HG02870 (cell line): ENCODE measurements at regions not wholly inside any gene's neighbourhood (a gene's known extent, or its start where the extent isn't known, plus 50 kb on each side); places are given as distances from the start of the nearest gene placed in this dataset.
"Not testable (repeated sequence)": the region's sequence is repeated elsewhere in the genome, so short reads cannot be mapped to it uniquely, and the experiment has no call there.

ENCODE experiments used
- ATAC-seq: cut with Tn5 transposase; IDR thresholded peaks from one replicate; pipeline ENCODE4 v1.9.1; 2021; ENCODE audit warnings: mild to moderate bottlenecking, moderate library complexity; ENCODE audit not compliant: unreplicated experiment

GRCh38 chr15:34651997-34652725 lies 68.7 kb upstream of the GOLGA8B start:
- ATAC-seq, result no peak

DNA sequence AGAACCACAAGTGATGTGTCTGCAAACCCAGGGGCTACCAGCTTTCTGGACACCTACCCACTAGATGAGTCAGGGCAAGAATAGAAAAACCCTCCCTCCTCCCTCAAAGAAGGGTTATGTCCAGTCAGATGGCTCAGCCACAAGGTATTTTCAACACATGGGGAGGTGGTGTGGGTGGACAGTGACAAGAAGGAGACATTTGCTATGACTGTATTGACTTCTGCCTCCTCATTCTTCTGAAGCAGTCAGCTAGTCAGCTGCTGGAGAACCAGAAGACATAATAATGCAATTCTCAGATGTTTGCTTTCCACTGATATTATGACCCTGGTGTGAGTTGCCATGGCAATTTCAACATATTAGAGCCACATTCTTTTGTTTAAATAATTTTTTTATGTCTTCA lies 66.7 kb upstream of the GOLGA8B start:
- peak; percentile 91 for ATAC-seq

DNA sequence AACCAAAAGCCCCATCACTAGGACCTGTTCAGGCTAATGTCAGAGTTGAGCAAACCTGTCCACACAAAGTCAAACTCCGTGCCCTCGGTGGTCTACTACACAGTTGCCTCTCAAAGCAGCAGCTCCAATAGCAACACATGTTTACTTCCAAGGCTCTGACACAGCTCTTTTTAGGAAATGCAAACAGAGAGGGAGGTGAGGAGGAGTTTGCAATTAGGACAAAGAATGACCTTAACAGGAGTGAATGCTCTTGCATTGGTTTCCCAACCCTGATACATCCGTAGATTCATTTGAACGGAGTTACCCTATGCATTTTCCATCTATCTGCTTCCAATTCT lies 64.8 kb upstream of the GOLGA8B start:
- ATAC-seq, result no peak

- no peak for ATAC-seq
Observed at GRCh38 chr15:34647569-34648293, 64.3 kb upstream of the GOLGA8B start.

GRCh38 chr15:34646918-34647317 lies 63.5 kb upstream of the GOLGA8B start:
- ATAC-seq, result no peak

DNA sequence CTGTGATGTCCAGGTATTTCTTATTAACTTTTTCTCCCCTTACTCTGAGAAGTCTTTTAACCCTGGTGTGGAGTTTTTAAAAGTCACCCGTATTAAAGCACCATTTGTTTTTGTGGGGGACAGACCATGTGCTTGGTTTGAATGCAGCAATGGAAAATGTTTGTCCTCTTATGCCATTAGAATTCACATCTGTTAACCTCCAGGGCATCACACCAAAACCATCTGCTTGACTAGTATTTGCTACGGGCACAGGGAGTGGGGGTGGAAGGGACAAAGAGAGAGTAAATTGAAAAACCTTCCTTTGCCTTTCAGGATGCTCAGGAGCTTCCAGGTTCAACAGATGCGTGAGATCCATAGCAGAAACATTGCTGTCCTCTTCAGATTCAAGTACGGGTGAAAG lies 61.4 kb upstream of the GOLGA8B start:
- no peak for ATAC-seq

DNA sequence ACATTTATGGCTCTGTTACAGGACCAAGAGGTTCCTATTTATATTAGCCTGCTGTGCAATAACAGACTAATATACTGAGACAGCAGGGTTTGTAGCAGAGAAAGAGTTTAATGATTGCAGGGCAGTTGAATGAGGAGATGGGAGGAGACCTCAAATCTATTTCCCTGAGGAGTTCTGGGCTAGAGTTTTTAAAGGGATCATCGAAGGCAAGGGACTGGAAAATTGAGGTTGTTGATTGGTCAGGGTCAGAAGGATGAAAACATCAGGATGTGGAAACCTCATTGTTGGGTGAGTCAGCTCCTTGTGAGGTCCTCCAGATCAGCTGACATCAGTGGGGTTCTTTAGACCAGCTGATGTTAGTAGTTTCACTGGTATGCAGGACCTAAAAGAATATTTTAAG lies 60.6 kb upstream of the GOLGA8B start:
- ATAC-seq, result no peak

- ATAC-seq, result no peak
Observed at GRCh38 chr15:34642247-34642646, 58.8 kb upstream of the GOLGA8B start.

GRCh38 chr15:34640661-34641060 lies 57.2 kb upstream of the GOLGA8B start:
- ATAC-seq, result no peak

DNA sequence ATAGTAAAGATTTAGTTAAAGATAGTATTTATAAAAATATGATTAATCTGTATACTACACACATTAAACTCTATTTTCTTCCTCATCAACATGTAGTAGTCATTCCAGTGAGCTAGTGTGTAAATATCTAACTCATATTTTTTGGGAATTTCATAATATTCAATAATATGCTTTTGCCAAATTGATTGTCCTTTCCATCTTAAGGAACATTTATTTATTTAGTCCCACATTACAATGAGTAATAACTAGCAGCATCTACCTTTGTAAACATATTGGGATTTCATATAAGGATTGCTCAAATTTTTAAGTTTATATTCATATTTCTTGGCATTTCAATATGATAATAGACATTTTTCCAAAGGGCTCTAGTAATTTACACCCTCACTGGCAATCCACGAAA lies 53.9 kb upstream of the GOLGA8B start:
- no peak for ATAC-seq

DNA sequence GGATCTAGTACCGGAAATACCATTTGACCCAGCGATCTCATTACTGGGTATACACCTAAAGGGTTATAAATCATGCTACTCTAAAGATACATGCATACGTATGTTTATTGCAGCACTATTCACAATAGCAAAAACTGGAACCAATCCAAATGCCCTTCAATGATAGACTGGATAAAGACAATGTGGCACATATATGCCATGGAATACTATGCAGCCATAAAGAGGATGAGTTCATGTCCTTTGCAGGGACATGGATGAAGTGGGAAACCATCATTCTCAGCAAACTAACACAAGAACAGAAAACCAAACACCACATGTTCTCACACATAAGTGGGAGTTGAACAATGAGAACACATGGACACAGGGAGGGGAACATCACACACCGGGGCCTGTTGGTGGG lies 50.2 kb upstream of the GOLGA8B start:
- not testable (repeated sequence) for ATAC-seq
